HG03066 (cell line): ENCODE measurements at regions not wholly inside any gene's neighbourhood (a gene's known extent, or its start where the extent isn't known, plus 50 kb on each side); places are given as distances from the start of the nearest gene placed in this dataset.
"Not testable (repeated sequence)": the region's sequence is repeated elsewhere in the genome, so short reads cannot be mapped to it uniquely, and the experiment has no call there.

Experiments used
- ATAC-seq: cut with Tn5 transposase; IDR thresholded peaks from one replicate; pipeline ENCODE4 v1.9.1; 2021; ENCODE audit warnings: low read depth; ENCODE audit not compliant: unreplicated experiment

DNA sequence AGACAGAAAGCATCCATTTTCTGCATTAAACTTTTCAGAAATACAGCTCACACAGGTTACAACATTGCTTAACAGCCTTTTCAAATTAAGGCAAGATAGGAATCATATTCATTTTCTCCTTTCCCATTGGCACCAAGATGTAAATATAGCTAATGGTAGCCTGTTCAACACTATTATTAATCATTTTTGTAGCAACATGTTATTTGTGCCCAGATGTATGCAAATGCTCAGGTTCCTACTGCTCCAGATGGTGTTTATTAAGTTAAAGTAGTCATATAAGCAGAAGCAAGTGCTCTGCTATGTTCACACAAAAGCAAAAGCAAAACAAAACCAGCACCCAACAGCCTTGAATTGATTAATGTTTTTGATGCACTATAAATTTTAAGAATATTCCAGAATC is 1110.6 kb downstream of the SLC6A15 start:
- ATAC-seq, result no peak

DNA sequence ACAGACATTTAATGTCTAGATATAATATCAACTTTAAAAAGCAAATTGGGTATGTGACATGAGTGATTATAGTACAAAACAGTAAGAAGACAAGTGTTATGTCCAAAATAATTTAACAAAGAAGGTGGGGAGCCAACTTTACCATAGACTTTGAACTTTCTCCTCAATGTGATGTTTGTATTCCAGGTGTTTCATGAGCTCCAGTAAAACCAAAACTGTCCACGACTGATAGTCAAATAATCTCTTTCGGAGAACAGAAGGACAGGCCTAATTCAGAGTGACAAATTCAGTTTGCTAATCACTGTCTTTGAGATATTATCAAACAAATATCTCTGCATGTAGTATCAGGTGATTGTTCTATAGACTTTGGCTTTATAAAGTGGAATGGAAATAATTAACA is 1112.6 kb downstream of the SLC6A15 start:
- no peak for ATAC-seq

DNA sequence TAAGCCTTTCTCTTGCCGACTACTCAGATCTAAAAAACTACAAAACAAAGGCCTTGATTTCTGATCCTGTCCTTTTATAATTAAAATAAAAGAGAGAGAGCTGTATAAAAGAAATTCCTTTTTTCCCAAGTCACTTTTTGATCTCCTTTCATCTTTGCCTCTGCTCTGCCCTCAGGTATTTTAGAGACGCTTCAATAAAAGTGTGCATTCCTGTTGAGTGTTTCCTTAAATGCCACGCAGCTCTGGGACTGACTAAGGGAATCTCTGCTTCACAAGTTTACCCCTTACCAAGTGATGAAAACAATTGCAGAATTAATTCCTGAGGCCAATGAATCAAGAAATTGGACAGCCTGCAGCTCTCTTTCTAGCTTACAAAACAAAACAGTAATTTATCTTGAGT is 1109.8 kb downstream of the TMTC2 start:
- no peak for ATAC-seq

DNA sequence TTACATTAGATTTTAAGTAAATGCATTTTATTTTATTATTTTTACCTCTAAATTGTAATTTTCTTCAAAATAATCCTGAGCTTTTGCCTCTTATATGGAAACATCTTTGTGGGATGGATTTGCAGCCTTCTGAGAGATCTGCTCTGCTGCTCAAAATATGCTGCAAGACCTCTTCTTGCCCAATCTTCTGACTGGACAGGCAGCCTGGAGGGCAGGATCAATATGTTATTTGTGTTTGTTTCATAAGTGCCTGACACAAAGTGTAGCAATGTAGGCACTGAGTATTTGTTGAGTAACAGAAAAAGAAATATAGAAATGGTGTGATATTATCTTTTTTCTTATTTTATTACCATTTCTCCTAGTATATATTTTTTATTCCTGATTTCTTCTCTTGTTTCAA is 1106.9 kb downstream of the TMTC2 start:
- no peak for ATAC-seq

DNA sequence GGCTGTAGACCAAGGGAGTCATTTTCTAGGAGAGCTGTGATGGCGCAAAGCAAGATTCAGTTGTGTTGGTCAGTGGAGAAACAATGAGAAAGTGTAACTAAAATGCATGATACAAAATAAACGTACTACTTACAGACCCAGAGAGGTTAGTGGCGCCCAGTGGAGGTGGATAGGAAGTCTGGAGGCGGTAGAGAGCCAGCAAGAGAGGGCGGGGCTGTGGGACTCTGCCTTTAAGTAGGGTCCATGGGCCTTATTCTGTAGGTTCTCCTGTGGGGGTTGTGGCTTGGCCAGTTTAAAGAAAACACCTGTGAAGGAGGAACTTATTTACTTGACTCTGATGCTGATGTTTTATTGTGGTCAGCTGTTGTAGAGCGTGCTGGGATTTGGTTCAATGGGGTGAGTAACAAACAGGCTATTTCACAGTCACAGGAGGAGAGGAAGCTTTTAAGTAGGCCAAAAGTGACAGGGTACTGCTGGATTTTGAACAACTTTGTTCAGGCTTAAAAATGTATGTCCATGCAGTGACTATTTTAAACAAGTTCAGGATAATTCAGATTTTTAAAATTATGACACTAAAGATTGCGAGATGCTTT is 1097.7 kb downstream of the TMTC2 start:
- no peak for ATAC-seq

DNA sequence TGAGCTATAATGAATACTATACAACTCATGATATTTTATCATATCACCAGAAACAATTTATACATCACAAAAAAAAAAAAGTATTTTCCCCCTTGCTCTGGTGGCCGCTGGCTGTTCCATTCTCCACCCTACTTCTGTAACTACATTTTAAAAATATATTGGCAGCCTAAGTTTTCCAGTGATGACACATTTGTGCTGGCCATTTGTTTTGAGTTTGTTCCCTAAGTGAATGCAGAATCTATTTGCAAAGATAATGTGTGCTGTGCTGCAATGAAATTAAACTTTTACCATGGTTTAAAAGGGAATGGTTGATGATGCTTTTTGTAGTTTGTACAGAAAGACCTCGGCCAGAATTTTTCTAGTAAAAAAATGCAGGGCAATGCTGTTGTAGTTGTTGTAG is 1092.8 kb downstream of the TMTC2 start:
- no peak for ATAC-seq

DNA sequence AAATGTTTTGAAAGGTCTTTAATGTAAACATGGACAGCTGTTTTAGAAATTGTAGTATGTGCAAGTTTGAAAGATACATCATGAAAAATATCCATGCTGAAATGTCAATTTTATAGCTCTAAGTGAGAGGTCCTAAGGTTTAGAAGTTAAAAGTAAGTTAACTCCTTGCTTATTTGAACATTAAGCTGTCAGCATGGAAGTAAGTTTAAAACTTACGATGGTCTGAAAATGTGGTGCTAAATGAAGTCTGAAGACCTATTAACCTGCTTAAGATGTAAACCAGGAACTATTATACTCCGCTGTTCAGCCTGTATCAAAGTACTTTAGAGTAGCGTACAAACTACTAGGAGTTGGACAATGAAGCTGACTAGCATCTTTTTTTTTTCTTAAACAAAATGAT is 1082.4 kb downstream of the TMTC2 start:
- no peak for ATAC-seq

DNA sequence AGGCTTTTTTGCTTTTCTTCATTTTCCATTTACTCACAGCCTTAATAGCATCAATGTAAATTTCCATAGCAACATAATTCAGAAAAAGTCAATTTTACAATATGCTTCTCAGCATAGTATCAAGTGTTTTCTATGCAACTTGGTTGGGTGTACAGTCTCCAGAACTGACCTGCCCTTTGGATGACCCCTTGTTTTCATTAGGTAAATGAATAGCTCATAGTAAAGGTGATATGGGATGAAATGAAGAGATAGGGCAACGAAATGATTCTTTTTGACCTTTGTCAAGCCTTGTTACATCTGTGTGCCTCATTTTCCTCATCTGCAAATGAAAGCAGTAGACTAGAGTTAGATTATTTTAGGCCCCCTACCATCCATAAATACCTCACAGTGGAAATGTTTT is 1081.0 kb downstream of the TMTC2 start:
- ATAC-seq, result no peak

DNA sequence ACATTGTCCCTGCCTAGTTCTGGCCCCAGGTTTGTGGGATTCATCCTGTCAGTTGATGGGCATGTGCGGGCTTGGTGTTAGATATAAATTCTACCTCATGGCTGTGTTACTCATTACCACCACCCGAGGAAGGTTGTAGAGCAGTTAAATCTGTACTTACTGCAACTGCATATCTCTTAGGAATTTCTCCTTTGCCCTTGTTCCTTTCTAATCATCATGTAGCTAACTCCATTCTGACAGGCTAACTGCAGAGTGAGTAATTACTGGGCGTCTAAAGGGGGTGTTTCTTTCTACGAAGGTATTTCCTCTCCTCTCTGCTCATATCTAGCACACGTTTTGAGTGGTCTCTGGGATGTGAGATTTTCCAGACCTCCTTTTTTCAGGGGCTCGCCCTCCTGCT is 1076.7 kb downstream of the TMTC2 start:
- ATAC-seq, result no peak

DNA sequence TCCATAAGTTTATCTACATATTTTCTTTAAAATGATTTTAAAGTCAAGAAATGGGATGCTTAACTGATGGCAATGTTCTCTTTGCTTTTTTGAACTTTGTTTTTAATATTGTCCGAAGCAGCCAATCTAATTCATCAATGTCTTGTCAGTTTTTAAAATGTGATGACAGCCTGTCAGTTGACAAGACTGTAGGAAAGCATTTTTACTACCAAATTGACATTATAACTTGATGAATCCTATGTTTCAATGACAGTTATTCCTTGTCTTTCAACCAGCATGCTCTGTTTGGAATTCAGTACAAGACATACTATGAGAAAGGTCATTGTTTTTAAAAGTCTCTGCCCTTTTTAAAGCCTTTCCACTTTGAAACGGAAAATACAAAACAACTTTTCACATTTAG is 1073.2 kb downstream of the TMTC2 start:
- ATAC-seq, result no peak

DNA sequence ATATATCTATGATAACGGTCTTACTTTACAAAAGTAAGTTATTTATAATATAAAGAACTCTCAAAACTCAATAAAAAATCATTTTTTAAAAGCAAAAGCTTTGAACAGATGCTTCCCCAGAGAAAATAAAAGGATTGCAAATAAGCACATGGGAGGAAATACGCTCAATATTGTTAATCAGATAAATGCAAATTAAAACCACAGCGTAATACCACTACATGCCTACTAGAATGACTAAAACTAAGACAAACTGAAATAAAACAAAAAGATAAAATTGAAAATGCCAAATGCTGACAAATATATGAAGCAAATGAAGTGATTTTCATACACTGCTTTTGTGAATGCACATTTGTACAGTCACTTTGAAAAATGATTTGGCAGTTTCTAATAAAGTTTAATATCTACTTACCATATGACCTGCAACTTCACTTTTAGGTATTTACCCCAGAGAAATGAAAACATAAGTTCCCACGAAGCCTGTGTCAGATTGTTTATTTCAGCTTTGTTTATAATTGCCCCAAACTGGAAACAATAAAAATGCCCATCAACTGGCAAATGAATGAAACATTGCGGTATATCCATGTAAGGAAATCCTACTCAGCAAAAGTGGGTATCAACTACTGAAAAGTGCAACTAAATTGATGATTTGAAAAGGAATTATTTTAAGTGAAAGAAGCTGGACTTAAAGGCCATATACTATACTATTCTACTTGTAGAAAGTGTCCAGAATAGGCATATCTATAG is 1072.4 kb downstream of the TMTC2 start:
- no peak for ATAC-seq

DNA sequence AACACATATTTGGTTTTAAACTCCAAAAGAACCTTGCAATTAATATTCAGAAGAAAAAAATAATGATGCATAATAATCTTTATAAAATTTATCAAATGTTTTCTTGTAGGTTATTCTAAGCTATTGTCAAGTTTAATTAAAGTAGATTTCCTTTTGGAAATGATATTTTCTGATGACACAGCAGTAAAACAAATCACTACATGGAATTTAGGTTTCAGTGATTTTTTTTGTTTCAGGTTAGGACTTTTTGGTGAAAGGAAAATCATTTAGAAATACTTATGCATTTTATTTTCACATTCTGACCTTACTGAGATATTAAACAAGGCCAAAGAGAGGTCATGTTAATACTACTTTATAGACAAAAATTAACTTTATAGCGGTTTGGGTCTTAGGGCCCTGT is 1067.2 kb downstream of the TMTC2 start:
- no peak for ATAC-seq

DNA sequence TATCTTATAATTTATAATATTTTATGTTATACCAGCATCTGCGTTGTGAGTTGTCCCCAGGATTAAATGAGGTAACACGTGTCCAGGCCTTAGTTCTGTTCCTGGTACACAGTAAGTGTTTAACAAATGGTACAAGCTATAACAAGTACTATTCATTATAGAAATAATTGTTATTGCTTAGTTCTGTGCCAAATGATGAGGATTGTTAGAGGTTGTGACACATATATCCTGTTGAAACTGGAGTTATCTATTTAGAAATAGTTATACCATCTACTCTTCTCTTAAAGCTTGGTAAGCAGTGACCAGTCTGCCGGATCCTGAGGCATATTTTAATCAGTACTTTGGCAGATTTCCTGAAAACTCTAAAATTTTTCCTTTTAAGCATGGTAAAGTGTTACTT is 1066.5 kb downstream of the TMTC2 start:
- ATAC-seq, result no peak

DNA sequence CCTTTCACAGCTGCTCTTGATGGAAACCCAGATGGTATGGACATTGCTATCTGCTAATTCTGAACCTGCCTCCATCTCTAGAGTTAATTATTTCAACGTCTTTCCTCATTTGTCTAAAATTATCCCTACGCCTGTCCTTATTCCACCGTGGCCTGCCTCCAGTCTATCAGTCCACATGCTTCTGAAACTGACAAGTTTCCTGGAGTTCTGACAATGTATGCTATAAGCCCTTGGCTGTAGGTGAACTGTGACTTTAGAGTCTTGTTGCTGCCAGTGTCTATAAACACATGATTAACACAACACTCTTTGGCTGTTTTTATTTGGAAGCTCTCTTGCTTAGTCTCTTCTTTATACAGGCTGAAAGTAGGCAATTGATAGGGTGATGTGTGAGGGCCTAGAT is 1052.9 kb downstream of the TMTC2 start:
- no peak for ATAC-seq

DNA sequence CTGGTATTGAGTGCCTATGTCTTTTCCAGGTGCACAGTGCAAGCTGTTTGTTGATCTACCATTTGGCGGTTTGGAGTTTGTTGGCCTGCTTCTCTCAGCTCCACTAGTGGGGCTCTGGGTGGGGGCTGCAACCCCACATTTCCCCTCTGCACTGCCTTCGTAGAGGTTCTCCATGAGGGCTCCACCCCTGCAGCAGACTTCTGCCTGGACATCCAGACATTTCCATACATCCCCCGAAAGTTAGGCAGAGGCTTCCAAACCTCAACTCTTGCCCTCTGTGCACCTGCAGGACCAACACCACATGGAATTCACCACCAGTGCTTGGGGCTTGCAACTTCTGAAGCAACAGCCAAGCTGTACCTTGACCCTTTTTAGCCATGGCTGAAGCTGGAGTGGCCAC is 1024.1 kb downstream of the TMTC2 start:
- ATAC-seq, result no peak

DNA sequence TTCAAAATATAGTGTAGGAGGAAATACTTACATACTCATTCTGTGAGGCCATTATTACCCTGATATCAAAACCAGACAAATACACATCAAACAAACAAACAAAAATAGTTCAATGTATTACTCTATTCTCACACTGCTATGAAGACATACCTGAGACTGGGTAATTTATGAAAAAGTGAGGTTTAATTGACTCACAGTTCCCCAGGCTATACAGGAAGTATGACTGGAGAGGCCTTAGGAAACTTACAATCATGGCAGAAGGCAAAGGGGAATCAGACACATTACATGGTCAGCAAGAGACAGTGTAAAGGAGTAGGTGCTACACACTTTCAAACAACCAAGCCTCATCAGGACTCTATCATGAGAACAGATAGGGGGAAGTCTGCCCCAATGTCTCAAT is 1023.2 kb downstream of the TMTC2 start:
- no peak for ATAC-seq

DNA sequence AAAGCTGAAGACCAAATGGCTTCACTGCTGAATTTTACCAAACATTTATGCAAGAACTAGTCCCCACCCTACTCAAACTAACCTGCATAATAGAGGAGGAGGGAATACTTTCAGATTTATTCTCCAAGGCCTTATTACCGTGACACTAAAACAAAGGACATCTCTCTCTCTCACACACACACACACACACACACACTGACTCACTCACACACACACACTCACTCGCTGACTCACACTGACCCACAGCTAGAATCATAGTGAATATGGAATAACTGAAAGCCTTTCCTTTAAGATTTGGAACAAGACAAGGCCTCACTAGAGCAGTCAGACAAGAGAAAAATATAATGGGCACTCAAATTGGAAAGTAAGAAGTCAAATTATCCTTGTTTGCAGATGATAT is 1014.1 kb downstream of the TMTC2 start:
- ATAC-seq, result no peak

DNA sequence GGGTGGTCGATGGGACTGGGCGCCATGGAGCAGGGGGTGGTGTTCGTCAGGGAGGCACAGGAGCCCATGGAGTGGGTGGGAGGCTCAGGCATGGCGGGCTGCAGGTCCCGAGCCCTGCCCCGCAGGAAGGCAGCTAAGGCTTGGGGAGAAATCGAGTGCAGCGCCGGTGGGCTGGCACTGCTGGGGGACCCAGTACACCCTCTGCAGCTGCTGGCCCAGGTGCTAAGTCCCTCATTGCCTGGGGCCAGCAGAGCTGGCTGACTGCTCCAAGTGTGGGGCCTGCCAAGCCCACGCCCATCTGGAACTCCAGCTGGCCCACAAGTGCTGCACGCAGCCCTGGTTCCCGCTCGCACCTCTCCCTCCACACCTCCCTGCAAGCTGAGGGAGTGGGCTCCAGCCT is 1009.6 kb downstream of the TMTC2 start:
- ATAC-seq, result not testable (repeated sequence)

DNA sequence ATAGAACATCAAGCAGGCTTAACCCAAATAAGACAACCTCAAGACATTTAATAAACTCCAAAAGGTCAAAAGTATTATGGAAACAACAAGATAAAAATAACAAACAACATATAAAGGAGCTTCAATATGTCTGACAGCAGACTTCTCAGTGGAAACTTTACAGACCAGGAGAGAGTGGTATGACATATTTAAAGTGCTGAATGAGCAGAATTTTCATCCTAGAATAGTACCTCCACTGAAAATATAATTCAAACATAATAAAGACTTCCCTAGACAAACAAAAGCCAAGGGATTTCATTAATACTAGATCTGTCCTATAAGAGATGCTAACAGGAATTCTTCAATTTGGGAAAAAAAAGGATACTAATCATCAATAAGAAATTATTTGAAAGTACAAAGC is 1005.0 kb downstream of the TMTC2 start:
- ATAC-seq, result no peak

DNA sequence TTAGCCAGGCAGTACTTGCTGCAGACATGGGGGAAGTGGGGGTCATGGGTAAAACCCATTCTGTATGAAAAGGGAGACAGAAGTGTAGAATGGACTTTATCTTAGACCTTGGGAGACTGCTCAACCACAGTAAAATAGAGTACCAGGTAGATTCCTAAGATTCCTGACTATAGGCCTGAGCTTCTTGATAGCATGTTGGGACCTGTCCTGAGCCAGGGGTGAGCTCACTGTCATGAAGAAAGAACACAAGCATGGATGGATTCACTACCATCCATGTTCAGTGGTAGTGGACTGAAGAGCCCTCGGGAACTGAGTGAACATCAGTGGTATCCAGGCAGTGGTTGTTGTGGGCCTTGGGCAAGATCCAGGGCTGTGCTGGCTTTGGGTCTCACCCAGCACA is 1003.8 kb downstream of the TMTC2 start:
- no peak for ATAC-seq

DNA sequence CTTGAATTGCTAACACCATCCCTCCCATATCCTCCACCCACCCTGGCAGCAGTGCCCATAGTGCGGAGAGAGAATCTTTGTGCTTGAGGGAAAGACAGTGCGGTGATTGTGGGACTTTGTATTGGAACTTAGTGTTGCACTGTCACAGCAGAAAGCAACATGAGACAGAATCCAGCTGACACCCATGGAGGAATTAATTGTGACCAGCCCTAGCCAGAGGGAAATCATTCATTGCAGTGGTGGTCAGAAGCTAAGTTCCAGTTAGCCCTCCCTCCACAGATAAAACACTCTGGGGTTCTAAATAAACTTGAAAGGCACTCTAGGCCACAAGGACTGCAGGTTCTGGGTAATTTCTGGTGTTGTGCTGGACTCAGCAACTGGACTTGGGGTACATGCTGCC is 1002.6 kb downstream of the TMTC2 start:
- ATAC-seq, result no peak

DNA sequence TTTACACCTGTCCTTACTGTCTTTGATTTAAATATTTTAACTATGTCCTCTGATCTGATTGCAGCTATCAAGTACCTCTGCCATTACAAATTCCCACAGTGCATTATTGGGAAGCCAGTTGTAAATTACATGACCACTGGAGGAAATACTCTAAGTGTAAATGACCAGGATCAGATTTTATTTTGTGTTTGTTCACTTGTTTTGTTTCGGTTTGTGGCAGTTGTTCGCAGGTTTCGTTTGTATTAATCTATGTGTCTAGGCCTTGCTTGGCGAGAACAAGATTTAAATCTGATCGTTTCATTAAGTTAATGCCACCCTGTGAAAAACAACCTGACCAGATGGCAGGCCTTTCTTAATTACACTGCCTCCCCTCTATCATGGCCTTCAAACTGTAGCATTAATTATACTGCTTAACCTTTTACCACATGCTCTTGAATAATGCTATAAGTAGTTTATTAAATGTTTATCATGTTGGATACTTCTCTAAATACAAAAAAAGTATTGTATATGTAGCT is 990.1 kb downstream of the TMTC2 start:
- no peak for ATAC-seq
